Loucy (cell line): ENCODE measurements at regions not wholly inside any gene's neighbourhood (a gene's known extent, or its start where the extent isn't known, plus 50 kb on each side); places are given as distances from the start of the nearest gene placed in this dataset.

ENCODE experiments used
- H2AFZ ChIP-seq: fragments of 200-600 bp; sonication (generic); 2 replicates; pipeline ENCODE4 v1.6.0; 2016; ENCODE audit warnings: antibody characterized with exemption, mild to moderate bottlenecking, low read length, moderate library complexity
- H3F3A ChIP-seq: fragments of 200-600 bp; 2 replicates; pipeline ENCODE4 v1.6.0; 2016; ENCODE audit warnings: antibody characterized with exemption, low read depth, mild to moderate bottlenecking
- H3K27me3 ChIP-seq: fragments of 200-600 bp; sonication (generic); 2 replicates; pipeline ENCODE4 v1.6.1; 2014; ENCODE audit warnings: low read length, mild to moderate bottlenecking; ENCODE audit not compliant: insufficient read depth, poor library complexity, severe bottlenecking
- H3K36me3 ChIP-seq: fragments of 200-600 bp; sonication (generic); 2 replicates; pipeline ENCODE4 v1.6.1; 2016; ENCODE audit warnings: low read length; ENCODE audit not compliant: insufficient read depth
- H3K4me1 ChIP-seq: fragments of 200-600 bp; sonication (generic); 2 replicates; pipeline ENCODE4 v1.5.1; 2014; ENCODE audit warnings: low read length, mild to moderate bottlenecking; ENCODE audit not compliant: insufficient read depth, poor library complexity, severe bottlenecking
- H3K4me2 ChIP-seq: fragments of 200-600 bp; sonication (generic); 2 replicates; pipeline ENCODE4 v1.6.0; 2014; ENCODE audit warnings: antibody characterized with exemption, low read length, low read depth, mild to moderate bottlenecking; ENCODE audit not compliant: poor library complexity, severe bottlenecking
- H3K4me3 ChIP-seq: fragments of 200-600 bp; sonication (generic); 2 replicates; pipeline ENCODE4 v1.5.1; 2014; ENCODE audit warnings: low read length, mild to moderate bottlenecking, mixed read lengths; ENCODE audit not compliant: poor library complexity, severe bottlenecking
- H3K79me2 ChIP-seq: fragments of 200-600 bp; sonication (generic); 2 replicates; pipeline ENCODE4 v1.6.1; 2014; ENCODE audit warnings: low read length; ENCODE audit not compliant: insufficient read depth
- H3K9ac ChIP-seq: fragments of 200-600 bp; sonication (generic); 2 replicates; pipeline ENCODE4 v1.6.0; 2014; ENCODE audit warnings: mild to moderate bottlenecking, low read depth, low read length, moderate library complexity; ENCODE audit not compliant: poor library complexity, severe bottlenecking
- H3K9me2 ChIP-seq: fragments of 200-600 bp; sonication (generic); replicated peaks from 2 replicates; pipeline ENCODE4 v1.6.1; 2016; ENCODE audit warnings: low read depth, low read length, mixed read lengths
- H3K9me3 ChIP-seq: fragments of 200-600 bp; sonication (generic); 2 replicates; pipeline ENCODE4 v1.6.1; 2014; ENCODE audit warnings: mild to moderate bottlenecking, antibody characterized with exemption, low read length, low read depth; ENCODE audit not compliant: insufficient read depth
- H4K20me1 ChIP-seq: fragments of 200-600 bp; sonication (generic); 2 replicates; pipeline ENCODE4 v1.6.0; 2014; ENCODE audit warnings: antibody characterized with exemption, low read length, mild to moderate bottlenecking; ENCODE audit not compliant: insufficient read depth, poor library complexity, severe bottlenecking
- CTCF ChIP-seq: fragments of 200-600 bp; sonication (generic); conservative IDR thresholded peaks from 2 replicates; pipeline ENCODE4 v1.5.1; 2014; ENCODE audit warnings: mild to moderate bottlenecking, antibody characterized with exemption, low read length
- EZH2phosphoT487 ChIP-seq: fragments of 200-600 bp; IDR thresholded peaks from 2 replicates; pipeline ENCODE4 v1.6.1; 2018; ENCODE audit warnings: antibody characterized with exemption, mild to moderate bottlenecking, moderate library complexity, borderline replicate concordance

- no peaks in the 10 kb centered on the region for H3K9me2 ChIP-seq
- no peak overlapping the region for H3K4me2 ChIP-seq
- H3K36me3 ChIP-seq = no peaks in the 10 kb centered on the region
- no peaks in the 10 kb centered on the region for H3K4me1 ChIP-seq
- no peaks in the 10 kb centered on the region for H3K27me3 ChIP-seq
- no peaks in the 10 kb centered on the region for H4K20me1 ChIP-seq
- no peak overlapping the region for H3K9ac ChIP-seq
- no peak overlapping the region for H3K4me3 ChIP-seq
- H3K79me2 ChIP-seq = no peaks in the 10 kb centered on the region
- H2AFZ ChIP-seq = no peak overlapping the region
- TF ChIP-seq CTCF (no peak), EZH2phosphoT487 (no peak)
- H3F3A ChIP-seq = no peaks in the 10 kb centered on the region
- no peaks in the 10 kb centered on the region for H3K9me3 ChIP-seq
Measured at GRCh38 chr3:109743981-109744380, 406.6 kb upstream of the DPPA4 start.

GRCh38 chr3:109772520-109772919 is 435.2 kb upstream of the DPPA4 start:
- no peaks in the 10 kb centered on the region for H3K79me2 ChIP-seq

GRCh38 chr3:109774108-109774507 is 436.8 kb upstream of the DPPA4 start:
- peaks cover 5% of the 10 kb centered on the region for H3K4me1 ChIP-seq
- H2AFZ ChIP-seq = no peak overlapping the region

More at GRCh38 chr3:109772520-109772919, 435.2 kb upstream of the DPPA4 start:
- no peaks in the 10 kb centered on the region for H3K36me3 ChIP-seq
- no peaks in the 10 kb centered on the region for H4K20me1 ChIP-seq
- no peak for TF ChIP-seq EZH2phosphoT487
- no peak for TF ChIP-seq CTCF
- no peak overlapping the region for H3K4me2 ChIP-seq
- H3K9me2 ChIP-seq = no peaks in the 10 kb centered on the region
- H3K9me3 ChIP-seq = no peaks in the 10 kb centered on the region
- peaks cover 5% of the 10 kb centered on the region for H3K4me1 ChIP-seq
- no peak overlapping the region for H2AFZ ChIP-seq
- H3K4me3 ChIP-seq = no peak overlapping the region
- no peaks in the 10 kb centered on the region for H3F3A ChIP-seq
- H3K27me3 ChIP-seq = no peaks in the 10 kb centered on the region
- no peak overlapping the region for H3K9ac ChIP-seq

More at GRCh38 chr3:109774108-109774507, 436.8 kb upstream of the DPPA4 start:
- H3K36me3 ChIP-seq = no peaks in the 10 kb centered on the region
- peak overlapping the region; percentile 4 for H3K4me2 ChIP-seq
- no peak for TF ChIP-seq EZH2phosphoT487
- TF ChIP-seq CTCF = no peak
- H3K79me2 ChIP-seq = no peaks in the 10 kb centered on the region
- no peaks in the 10 kb centered on the region for H3F3A ChIP-seq
- no peak overlapping the region for H3K9ac ChIP-seq
- H3K9me2 ChIP-seq = no peaks in the 10 kb centered on the region
- no peak overlapping the region for H3K4me3 ChIP-seq
- no peaks in the 10 kb centered on the region for H3K9me3 ChIP-seq
- no peaks in the 10 kb centered on the region for H4K20me1 ChIP-seq
- H3K27me3 ChIP-seq = no peaks in the 10 kb centered on the region
